Left lung (tissue), 4 donors: ENCODE measurements at regions not wholly inside any gene's neighbourhood (a gene's known extent, or its start where the extent isn't known, plus 50 kb on each side); places are given as distances from the start of the nearest gene placed in this dataset.

Experiments
- ATAC-seq: fragments of 200-7000 bp; cut with Tn5 transposase; one replicate; pipeline ENCODE4 v1.9.1; 2020; ENCODE audit warnings: moderate library complexity
- DNase-seq, 4 donors: peaks; one replicate each; pipeline ENCODE4 v3.0.0-alpha.2; 2013 to 2020
- H3K27ac ChIP-seq, 2 donors: fragments of 200-600 bp; sonication (generic) in 1 of 2; one replicate each; pipeline versions ENCODE4 v1.5.0 to v1.8.0; 2020 to 2021
- H3K27me3 ChIP-seq, 2 donors: fragments of 200-600 bp; sonication (generic) in 1 of 2; one replicate each; pipeline versions ENCODE4 v1.5.0 to v1.8.0; 2020 to 2021
- H3K36me3 ChIP-seq, 2 donors: fragments of 200-600 bp; sonication (generic) in 1 of 2; one replicate each; pipeline versions ENCODE4 v1.5.0 to v1.8.0; 2020 to 2021
- H3K4me1 ChIP-seq, 2 donors: fragments of 200-600 bp; one replicate each; pipeline ENCODE4 v1.8.0; 2021
- H3K4me3 ChIP-seq, 2 donors: fragments of 200-600 bp; sonication (generic) in 1 of 2; one replicate each; pipeline versions ENCODE4 v1.5.0 to v1.8.0; 2020 to 2021; ENCODE audit warnings: mild to moderate bottlenecking in 1 of 2
- H3K9me3 ChIP-seq, 2 donors: fragments of 200-600 bp; sonication (generic) in 1 of 2; one replicate each; pipeline versions ENCODE4 v1.5.0 to v1.8.0; 2020 to 2021
- CTCF ChIP-seq, 2 donors: fragments of 200-600 bp; sonication (generic) in 1 of 2; IDR thresholded peaks; one replicate each; pipeline versions ENCODE4 v1.5.0 to v1.8.0; 2021; ENCODE audit warnings: antibody characterized with exemption in 2 of 2
- intact Hi-C, 2 donors: fragments of 100-400 bp; cut with DNase I; formaldehyde crosslinking; loops; one replicate each; pipeline versions ENCODE4 v1.11.2 to v1.14.2; 2022
- donor health status: DM: no; HTN: yes; CAD: no.
- donor health status: DM: no; HTN: no; CAD: no.

GRCh38 chr15:88378188-88378637 lies 89.0 kb downstream of the MRPL46 start:
- intact Hi-C loops, result no loop called here
- Histone ChIP-seq H3K9me3 (no peaks in the 10 kb centered on the region), H3K36me3 (no peaks in the 10 kb centered on the region), H3K27ac (no peak overlapping the region), H3K27me3 (peaks cover 0 to 18% of the 10 kb centered on the region in 2 donors), H3K4me3 (no peak overlapping the region), H3K4me1 (no peaks in the 10 kb centered on the region)
- TF ChIP-seq CTCF (IDR thresholded peaks at IDR 0.05), result no peak
- DNase-seq (no peak), ATAC-seq (no peak)

GRCh38 chr15:88377509-88377908 lies 89.7 kb downstream of the MRPL46 start:
- ATAC-seq (no peak), DNase-seq (no peak)
- Histone ChIP-seq H3K9me3 (no peaks in the 10 kb centered on the region), H3K36me3 (no peaks in the 10 kb centered on the region), H3K4me1 (no peaks in the 10 kb centered on the region), H3K4me3 (no peak overlapping the region), H3K27me3 (peaks cover 0 to 18% of the 10 kb centered on the region in 2 donors), H3K27ac (no peak overlapping the region)
- intact Hi-C loops, result no loop called here
- no peak for TF ChIP-seq CTCF (IDR thresholded peaks at IDR 0.05)

GRCh38 chr15:88376574-88377174 lies 90.5 kb downstream of the MRPL46 start:
- Histone ChIP-seq H3K27ac (no peak overlapping the region), H3K9me3 (no peaks in the 10 kb centered on the region), H3K4me1 (no peaks in the 10 kb centered on the region), H3K36me3 (no peaks in the 10 kb centered on the region), H3K27me3 (peaks cover 0 to 18% of the 10 kb centered on the region in 2 donors), H3K4me3 (no peak overlapping the region)
- DNase-seq (no peak), ATAC-seq (no peak)
- no peak for TF ChIP-seq CTCF (IDR thresholded peaks at IDR 0.05)
- intact Hi-C loops, result no loop called here

- ATAC-seq (peak; percentile 40), DNase-seq (no peak)
- Histone ChIP-seq H3K27ac (no peak overlapping the region), H3K9me3 (no peaks in the 10 kb centered on the region), H3K36me3 (no peaks in the 10 kb centered on the region), H3K4me1 (no peaks in the 10 kb centered on the region), H3K4me3 (no peak overlapping the region), H3K27me3 (peaks cover 0 to 18% of the 10 kb centered on the region in 2 donors)
- TF ChIP-seq CTCF (IDR thresholded peaks at IDR 0.05), result no peak
- intact Hi-C loops, result no loop called here
Measured at GRCh38 chr15:88375234-88375927, 91.8 kb downstream of the MRPL46 start.

GRCh38 chr15:88365124-88365523 lies 102.1 kb downstream of the MRPL46 start:
- intact Hi-C loops, result no loop called here
- peaks cover 0 to 16% of the 10 kb centered on the region in 2 donors for H3K27me3 ChIP-seq
- DNase-seq, result no peak
- no peak overlapping the region for H3K4me3 ChIP-seq
- no peak overlapping the region for H3K27ac ChIP-seq
- H3K9me3 ChIP-seq, result no peaks in the 10 kb centered on the region
- no peaks in the 10 kb centered on the region for H3K4me1 ChIP-seq
- no peaks in the 10 kb centered on the region for H3K36me3 ChIP-seq
- no peak for ATAC-seq
- TF ChIP-seq CTCF (IDR thresholded peaks at IDR 0.05), result no peak
